H1 (cell line): ENCODE measurements at regions not wholly inside any gene's neighbourhood (a gene's known extent, or its start where the extent isn't known, plus 50 kb on each side); places are given as distances from the start of the nearest gene placed in this dataset.

Source experiments
- CHD1 ChIP-seq: IDR thresholded peaks from 2 replicates; pipeline ENCODE4 v1.6.1; 2012; ENCODE audit warnings: low read depth, low read length, improper control_type of control experiment
- CHD7 ChIP-seq: fragments of 300-600 bp; sonication (generic); IDR thresholded peaks from 2 replicates; pipeline ENCODE4 v1.7.1; 2012; ENCODE audit warnings: low read length, moderate library complexity, mild to moderate bottlenecking, inconsistent platforms; ENCODE audit not compliant: insufficient replicate concordance
- SAP30 ChIP-seq: fragments of 300-600 bp; sonication (generic); IDR thresholded peaks from 2 replicates; pipeline ENCODE4 v1.7.1; 2012; ENCODE audit warnings: low read length, moderate library complexity, mild to moderate bottlenecking, inconsistent platforms; ENCODE audit not compliant: insufficient read depth, insufficient replicate concordance
- SIRT6 ChIP-seq: IDR thresholded peaks from one replicate; pipeline ENCODE4 v1.7.1; 2012; ENCODE audit warnings: low read length, inconsistent platforms
- SP1 ChIP-seq: IDR thresholded peaks from 2 replicates; pipeline ENCODE4 v1.6.1; 2011; ENCODE audit warnings: low read depth, low read length
- TCF12 ChIP-seq: IDR thresholded peaks from 2 replicates; pipeline ENCODE4 v1.6.1; 2011; ENCODE audit warnings: low read depth, mild to moderate bottlenecking, low read length
- TF ChIP-seq, protein P1 (sequence below), 3 experiments: IDR thresholded peaks; 1 replicate in 2 of 3; 2 replicates in 1 of 3; pipeline versions ENCODE4 v1.5.1 to v1.6.1; 2011; ENCODE audit warnings: low read length in 3 of 3, mild to moderate bottlenecking in 3 of 3, inconsistent platforms in 2 of 3, low read depth in 1 of 3, moderate library complexity in 1 of 3; ENCODE audit not compliant: insufficient read depth in 1 of 3; ENCODE audit errors: control extremely low read depth in 1 of 3

GRCh38 chr1:5752746-5753548 is 239.3 kb downstream of the NPHP4 start (continued):
- TF ChIP-seq CHD7 (no peak), TCF12 (no peak), SIRT6 (no peak), SP1 (no peak), CHD1 (no peak), SAP30 (no peak)
- TF ChIP-seq, protein P1, sequence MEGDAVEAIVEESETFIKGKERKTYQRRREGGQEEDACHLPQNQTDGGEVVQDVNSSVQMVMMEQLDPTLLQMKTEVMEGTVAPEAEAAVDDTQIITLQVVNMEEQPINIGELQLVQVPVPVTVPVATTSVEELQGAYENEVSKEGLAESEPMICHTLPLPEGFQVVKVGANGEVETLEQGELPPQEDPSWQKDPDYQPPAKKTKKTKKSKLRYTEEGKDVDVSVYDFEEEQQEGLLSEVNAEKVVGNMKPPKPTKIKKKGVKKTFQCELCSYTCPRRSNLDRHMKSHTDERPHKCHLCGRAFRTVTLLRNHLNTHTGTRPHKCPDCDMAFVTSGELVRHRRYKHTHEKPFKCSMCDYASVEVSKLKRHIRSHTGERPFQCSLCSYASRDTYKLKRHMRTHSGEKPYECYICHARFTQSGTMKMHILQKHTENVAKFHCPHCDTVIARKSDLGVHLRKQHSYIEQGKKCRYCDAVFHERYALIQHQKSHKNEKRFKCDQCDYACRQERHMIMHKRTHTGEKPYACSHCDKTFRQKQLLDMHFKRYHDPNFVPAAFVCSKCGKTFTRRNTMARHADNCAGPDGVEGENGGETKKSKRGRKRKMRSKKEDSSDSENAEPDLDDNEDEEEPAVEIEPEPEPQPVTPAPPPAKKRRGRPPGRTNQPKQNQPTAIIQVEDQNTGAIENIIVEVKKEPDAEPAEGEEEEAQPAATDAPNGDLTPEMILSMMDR (IDR thresholded peaks at IDR 0.05; ENCODE audit: control extremely low read depth in 1 of 3, insufficient read depth in 1 of 3, low read depth in 1 of 3, low read length in 3 of 3): no peak
